Calu3 (cell line): ENCODE measurements at regions not wholly inside any gene's neighbourhood (a gene's known extent, or its start where the extent isn't known, plus 50 kb on each side); places are given as distances from the start of the nearest gene placed in this dataset.

Source experiments
- BruUV-seq: library from RNA; stranded (reverse); fragments of 400-500 nt; replicated peaks from 2 replicates; lab custom pipeline; 2021; lab: Mats Ljungman, UMichigan
- CTCF ChIA-PET: fragments of 300-600 bp; sonication (Branson Sonifier 250); formaldehyde crosslinking; loops from one replicate; lab custom pipeline; 2022; ENCODE audit warnings: antibody characterized with exemption; lab: Charles Lee
- DNase-seq: peaks from one replicate; pipeline ENCODE4 v3.0.0; 2022
- H3K27ac Mint-ChIP-seq: one replicate; pipeline ENCODE4 v1.8.0; 2022; ENCODE audit warnings: mixed read lengths; ENCODE audit not compliant: unreplicated experiment
- H3K27me3 Mint-ChIP-seq: one replicate; pipeline ENCODE4 v1.8.0; 2022; ENCODE audit warnings: mixed read lengths; ENCODE audit not compliant: unreplicated experiment
- H3K36me3 Mint-ChIP-seq: one replicate; pipeline ENCODE4 v1.8.0; 2022; ENCODE audit warnings: mild to moderate bottlenecking, moderate library complexity, mixed read lengths; ENCODE audit not compliant: insufficient read depth, unreplicated experiment
- H3K4me1 Mint-ChIP-seq: one replicate; pipeline ENCODE4 v1.8.0; 2022; ENCODE audit warnings: mild to moderate bottlenecking, low read depth, mixed read lengths; ENCODE audit not compliant: unreplicated experiment
- H3K4me3 Mint-ChIP-seq: one replicate; pipeline ENCODE4 v1.8.0; 2022; ENCODE audit warnings: mild to moderate bottlenecking, low read depth, moderate library complexity, mixed read lengths; ENCODE audit not compliant: unreplicated experiment
- H3K9me3 Mint-ChIP-seq: one replicate; pipeline ENCODE4 v1.8.0; 2022; ENCODE audit warnings: low read depth, mixed read lengths; ENCODE audit not compliant: unreplicated experiment
- CTCF ChIP-seq: fragments of 200-600 bp; IDR thresholded peaks from one replicate; pipeline ENCODE4 v1.8.0; 2022; ENCODE audit warnings: antibody characterized with exemption; ENCODE audit not compliant: unreplicated experiment
- intact Hi-C: fragments of 100-400 bp; cut with micrococcal nuclease; formaldehyde crosslinking; loops from one replicate; pipeline ENCODE4 v1.10.0; 2022; ENCODE audit not compliant: unreplicated experiment

GRCh38 chr3:104791331-104791730 is 575.4 kb upstream of the ALCAM start:
- CTCF ChIA-PET, result no interaction called here
- Mint-ChIP-seq H3K36me3 (no peaks in the 10 kb centered on the region), H3K4me1 (no peaks in the 10 kb centered on the region), H3K9me3 (no peaks in the 10 kb centered on the region), H3K27me3 (no peaks in the 10 kb centered on the region), H3K4me3 (no peak overlapping the region), H3K27ac (no peak overlapping the region)
- intact Hi-C loops, result no loop called here
- TF ChIP-seq CTCF, result no peak
- no peak for DNase-seq
- no TSS peak for BruUV-seq

- CTCF ChIA-PET, result no interaction called here
- intact Hi-C loops, result no loop called here
- H3K4me3 Mint-ChIP-seq, result no peak overlapping the region
- no peaks in the 10 kb centered on the region for H3K9me3 Mint-ChIP-seq
- H3K36me3 Mint-ChIP-seq, result no peaks in the 10 kb centered on the region
- BruUV-seq, result no TSS peak
- no peak for TF ChIP-seq CTCF
- no peak for DNase-seq
- no peak overlapping the region for H3K27ac Mint-ChIP-seq
- no peaks in the 10 kb centered on the region for H3K27me3 Mint-ChIP-seq
- H3K4me1 Mint-ChIP-seq, result no peaks in the 10 kb centered on the region
Observed at GRCh38 chr3:104796556-104796955, 570.2 kb upstream of the ALCAM start.

GRCh38 chr3:104805042-104805441 is 561.7 kb upstream of the ALCAM start:
- H3K27ac Mint-ChIP-seq, result no peak overlapping the region
- intact Hi-C loops, result no loop called here
- H3K27me3 Mint-ChIP-seq, result no peaks in the 10 kb centered on the region
- H3K4me3 Mint-ChIP-seq, result no peak overlapping the region
- no TSS peak for BruUV-seq
- TF ChIP-seq CTCF, result no peak
- DNase-seq, result no peak
- H3K36me3 Mint-ChIP-seq, result no peaks in the 10 kb centered on the region
- CTCF ChIA-PET, result interaction anchor here (0.6 kb wide), 1 partner anchor 50 kb away, joined by 5 read pairs; no protein-coding TSS in a partner anchor
- H3K4me1 Mint-ChIP-seq, result peaks cover 13% of the 10 kb centered on the region
- H3K9me3 Mint-ChIP-seq, result no peaks in the 10 kb centered on the region

GRCh38 chr3:104805508-104805907 is 561.2 kb upstream of the ALCAM start:
- no TSS peak for BruUV-seq
- CTCF ChIA-PET, result no interaction called here
- intact Hi-C loops, result no loop called here
- Mint-ChIP-seq H3K9me3 (no peaks in the 10 kb centered on the region), H3K36me3 (no peaks in the 10 kb centered on the region), H3K27me3 (no peaks in the 10 kb centered on the region), H3K27ac (no peak overlapping the region), H3K4me1 (peaks cover 13% of the 10 kb centered on the region), H3K4me3 (no peak overlapping the region)
- no peak for DNase-seq
- no peak for TF ChIP-seq CTCF
